Body of pancreas (tissue), 4 donors: ENCODE measurements at regions not wholly inside any gene's neighbourhood (a gene's known extent, or its start where the extent isn't known, plus 50 kb on each side); places are given as distances from the start of the nearest gene placed in this dataset.

Experiments used
- POLR2A ChIP-seq, 3 donors: fragments of 450-650 bp; IDR thresholded peaks; one replicate each; pipeline ENCODE4 v1.6.1; 2016; ENCODE audit warnings: antibody characterized with exemption in 3 of 3, mild to moderate bottlenecking in 2 of 3
- TF ChIP-seq, protein P1 (sequence below), 7 experiments: fragments of 450-650 bp in 4 of 7; fragments of 200-600 bp in 3 of 7; sonication (generic) in 3 of 7; IDR thresholded peaks; one replicate each; pipeline ENCODE4 v1.5.1; 2016 to 2019; ENCODE audit warnings: antibody characterized with exemption in 7 of 7

DNA sequence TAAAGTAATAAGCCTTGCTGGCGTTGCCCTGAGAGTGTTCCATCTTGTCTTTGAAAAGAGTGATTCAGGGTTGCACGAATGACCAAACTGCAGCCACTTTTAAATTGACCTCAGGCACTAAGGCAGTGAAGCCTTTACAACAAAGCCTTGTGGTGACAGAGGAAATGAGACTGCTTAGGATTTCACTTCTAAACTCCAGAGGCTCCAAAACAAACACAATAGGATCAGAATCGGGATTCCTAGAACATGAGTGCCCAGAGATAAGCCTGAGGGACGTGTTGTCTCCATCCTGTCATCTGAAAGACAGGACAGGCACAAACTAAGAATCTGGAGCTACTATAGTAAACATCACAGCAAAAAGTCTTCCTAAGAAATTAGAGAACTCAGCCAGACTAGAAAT is 405.2 kb downstream of the PPARGC1A start:
- TF ChIP-seq, protein P1, sequence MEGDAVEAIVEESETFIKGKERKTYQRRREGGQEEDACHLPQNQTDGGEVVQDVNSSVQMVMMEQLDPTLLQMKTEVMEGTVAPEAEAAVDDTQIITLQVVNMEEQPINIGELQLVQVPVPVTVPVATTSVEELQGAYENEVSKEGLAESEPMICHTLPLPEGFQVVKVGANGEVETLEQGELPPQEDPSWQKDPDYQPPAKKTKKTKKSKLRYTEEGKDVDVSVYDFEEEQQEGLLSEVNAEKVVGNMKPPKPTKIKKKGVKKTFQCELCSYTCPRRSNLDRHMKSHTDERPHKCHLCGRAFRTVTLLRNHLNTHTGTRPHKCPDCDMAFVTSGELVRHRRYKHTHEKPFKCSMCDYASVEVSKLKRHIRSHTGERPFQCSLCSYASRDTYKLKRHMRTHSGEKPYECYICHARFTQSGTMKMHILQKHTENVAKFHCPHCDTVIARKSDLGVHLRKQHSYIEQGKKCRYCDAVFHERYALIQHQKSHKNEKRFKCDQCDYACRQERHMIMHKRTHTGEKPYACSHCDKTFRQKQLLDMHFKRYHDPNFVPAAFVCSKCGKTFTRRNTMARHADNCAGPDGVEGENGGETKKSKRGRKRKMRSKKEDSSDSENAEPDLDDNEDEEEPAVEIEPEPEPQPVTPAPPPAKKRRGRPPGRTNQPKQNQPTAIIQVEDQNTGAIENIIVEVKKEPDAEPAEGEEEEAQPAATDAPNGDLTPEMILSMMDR (IDR thresholded peaks at IDR 0.05), result no peak
- no peak for TF ChIP-seq POLR2A (IDR thresholded peaks at IDR 0.05)
